GM12878 (cell line): ENCODE measurements at regions not wholly inside any gene's neighbourhood (a gene's known extent, or its start where the extent isn't known, plus 50 kb on each side); places are given as distances from the start of the nearest gene placed in this dataset.

Experiments
- ATAC-seq: fragments of 200-7000 bp; cut with Tn5 transposase; 3 replicates; pipeline ENCODE4 v1.9.1; 2020; ENCODE audit warnings: mild to moderate bottlenecking, moderate library complexity
- BruUV-seq: library from RNA; stranded (reverse); fragments of 400-500 nt; replicated peaks from 2 replicates; lab custom pipeline; 2021; lab: Mats Ljungman, UMichigan
- CTCF ChIA-PET: fragments of 300-600 bp; sonication (Branson Sonifier 250); formaldehyde crosslinking; extraction: SDS; loops from one replicate; lab custom pipeline; 2021; ENCODE audit warnings: inconsistent platforms; lab: Yijun Ruan, JAX
- POLR2A ChIA-PET: fragments of 350-600 bp; formaldehyde crosslinking; extraction: SDS; loops from one replicate; lab custom pipeline; 2021; ENCODE audit warnings: inconsistent platforms; lab: Charles Lee
- RAD21 ChIA-PET: fragments of 300-600 bp; sonication (Branson Sonifier 250); formaldehyde crosslinking; loops from one replicate; lab custom pipeline; 2023; ENCODE audit warnings: antibody characterized with exemption; ENCODE audit not compliant: unreplicated experiment; lab: Charles Lee
- SMC1A ChIA-PET: fragments of 300-600 bp; sonication (Branson Sonifier 250); formaldehyde crosslinking; loops from one replicate; lab custom pipeline; 2023; ENCODE audit not compliant: unreplicated experiment, uncharacterized antibody; lab: Charles Lee
- DNase-seq: peaks from one replicate; pipeline ENCODE4 v3.0.0-alpha.2; 2011; ENCODE audit warnings: low read depth, low spot score
- FAIRE-seq: peaks from 3 replicates; lab custom pipeline; 2011; peaks lifted over from hg19 to GRCh38; lab: Jason Lieb, UNC
- H2AFZ ChIP-seq: 2 replicates; pipeline ENCODE4 v1.6.0; 2011; ENCODE audit warnings: low read depth, low read length, control low read depth; ENCODE audit not compliant: control insufficient read depth
- H3K27ac ChIP-seq: 2 replicates; pipeline ENCODE4 v1.5.1; 2011; ENCODE audit warnings: control low read depth; ENCODE audit not compliant: control insufficient read depth, insufficient read depth
- H3K27me3 ChIP-seq, 2 experiments: replicated peaks in 1 of 2; 2 replicates each; pipeline versions ENCODE4 v1.6.0 to v1.6.1; 2011; ENCODE audit warnings: low read length in 1 of 2; ENCODE audit not compliant: control insufficient read depth in 2 of 2, insufficient read depth in 2 of 2
- H3K36me3 ChIP-seq, 2 experiments: 2 replicates each; pipeline ENCODE4 v1.5.1; 2011; ENCODE audit warnings: low read length in 1 of 2; ENCODE audit not compliant: control insufficient read depth in 2 of 2, insufficient read depth in 2 of 2
- H3K4me1 ChIP-seq: 2 replicates; pipeline ENCODE4 v1.6.1; 2011; ENCODE audit warnings: mild to moderate bottlenecking, low read length, moderate library complexity, mixed read lengths; ENCODE audit not compliant: control insufficient read depth, insufficient read depth
- H3K4me2 ChIP-seq: 2 replicates; pipeline ENCODE4 v1.6.0; 2011; ENCODE audit warnings: control low read depth; ENCODE audit not compliant: control insufficient read depth, insufficient read depth
- H3K4me3 ChIP-seq: fragments of 200-600 bp; sonication (generic); 2 replicates; pipeline ENCODE4 v1.5.1; 2016
- H3K79me2 ChIP-seq: 2 replicates; pipeline ENCODE4 v1.6.0; 2011; ENCODE audit warnings: low read length; ENCODE audit not compliant: control insufficient read depth, insufficient read depth
- H3K9ac ChIP-seq: 2 replicates; pipeline ENCODE4 v1.8.0; 2011; ENCODE audit warnings: low read length, control low read depth, mixed read lengths; ENCODE audit not compliant: control insufficient read depth, insufficient read depth
- H3K9me3 ChIP-seq: replicated peaks from 3 replicates; pipeline ENCODE4 v1.5.1; 2011; ENCODE audit warnings: mild to moderate bottlenecking, low read length; ENCODE audit not compliant: control insufficient read depth, insufficient read depth
- H4K20me1 ChIP-seq: 2 replicates; pipeline ENCODE4 v1.6.0; 2011; ENCODE audit not compliant: control insufficient read depth, insufficient read depth
- CBFB ChIP-seq: IDR thresholded peaks from 2 replicates; pipeline ENCODE4 v1.6.1; 2016; ENCODE audit warnings: antibody characterized with exemption, low read depth
- ESRRA ChIP-seq: IDR thresholded peaks from 2 replicates; pipeline ENCODE4 v1.6.1; 2012; ENCODE audit warnings: mild to moderate bottlenecking, low read length, improper control_type of control experiment
- FOXK2 ChIP-seq: fragments of 450-650 bp; IDR thresholded peaks from 2 replicates; pipeline ENCODE4 v1.6.1; 2017; ENCODE audit warnings: mild to moderate bottlenecking, moderate library complexity
- LARP7 ChIP-seq: fragments of 450-650 bp; IDR thresholded peaks from 2 replicates; pipeline ENCODE4 v1.6.1; 2017; ENCODE audit warnings: mild to moderate bottlenecking
- MEF2B ChIP-seq: fragments of 450-650 bp; IDR thresholded peaks from 2 replicates; pipeline ENCODE4 v1.6.1; 2018; ENCODE audit warnings: mild to moderate bottlenecking, moderate library complexity; ENCODE audit not compliant: partially characterized antibody, poor library complexity, severe bottlenecking
- MYB ChIP-seq: fragments of 150-350 bp; IDR thresholded peaks from 2 replicates; pipeline ENCODE4 v1.6.1; 2014; ENCODE audit warnings: mild to moderate bottlenecking, low read depth, low read length, borderline replicate concordance
- NR2C2 ChIP-seq: IDR thresholded peaks from 2 replicates; pipeline ENCODE4 v1.6.1; 2011; ENCODE audit warnings: borderline replicate concordance, low read depth; ENCODE audit not compliant: control insufficient read depth, insufficient read length
- RB1 ChIP-seq: fragments of 450-650 bp; formaldehyde crosslinking; IDR thresholded peaks from 2 replicates; pipeline ENCODE4 v1.6.1; 2017; ENCODE audit warnings: mild to moderate bottlenecking, borderline replicate concordance
- SIX5 ChIP-seq: IDR thresholded peaks from 2 replicates; pipeline ENCODE4 v1.6.1; 2011; ENCODE audit warnings: mild to moderate bottlenecking, low read depth, low read length, moderate library complexity; ENCODE audit not compliant: severe bottlenecking
- SMAD1 ChIP-seq: fragments of 450-650 bp; IDR thresholded peaks from 2 replicates; pipeline ENCODE4 v1.6.1; 2018; ENCODE audit warnings: mild to moderate bottlenecking, low read depth; ENCODE audit not compliant: partially characterized antibody
- SMARCA5 ChIP-seq: fragments of 450-650 bp; IDR thresholded peaks from 2 replicates; pipeline ENCODE4 v1.6.1; 2017; ENCODE audit warnings: mild to moderate bottlenecking
- SP1 ChIP-seq: IDR thresholded peaks from one replicate; pipeline ENCODE4 v1.6.1; 2011; ENCODE audit warnings: low read depth, low read length
- SREBF2 ChIP-seq: IDR thresholded peaks from 2 replicates; pipeline ENCODE4 v1.6.1; 2012; ENCODE audit warnings: mild to moderate bottlenecking, low read length
- SUZ12 ChIP-seq: fragments of 200-600 bp; sonication (generic); IDR thresholded peaks from one replicate; pipeline ENCODE4 v1.6.1; 2018; ENCODE audit warnings: antibody characterized with exemption, mild to moderate bottlenecking; ENCODE audit not compliant: unreplicated experiment
- ZZZ3 ChIP-seq: IDR thresholded peaks from 2 replicates; pipeline ENCODE4 v1.6.1; 2011; ENCODE audit warnings: low read depth; ENCODE audit not compliant: control insufficient read depth, insufficient read length
- WGBS: methylation state at CpG from one replicate; pipeline ENCODE4 v1.1.6; 2016; ENCODE audit warnings: low lambda C conversion rate; ENCODE audit not compliant: insufficient replicate concordance, insufficient coverage; ENCODE audit errors: missing lambda C conversion rate; 5-methylcytosine and 5-hydroxymethylcytosine counted together
- in situ Hi-C: fragments of 300-500 bp; cut with MboI; formaldehyde crosslinking; loops from 9 replicates; pipeline ENCODE4 v1.14.3; 2018; ENCODE audit warnings: mixed read lengths
- intact Hi-C: fragments of 100-400 bp; cut with micrococcal nuclease; formaldehyde crosslinking; loops from one replicate; pipeline ENCODE4 v1.14.2; 2022; ENCODE audit not compliant: unreplicated experiment
- TF ChIP-seq, protein P1 (sequence below): fragments of 450-650 bp; IDR thresholded peaks from 2 replicates; pipeline ENCODE4 v1.6.1; 2016; ENCODE audit warnings: mild to moderate bottlenecking
- TF ChIP-seq, protein P2 (sequence below): fragments of 450-650 bp; IDR thresholded peaks from 2 replicates; pipeline ENCODE4 v1.6.1; 2017; ENCODE audit warnings: mild to moderate bottlenecking, moderate library complexity
- TF ChIP-seq, protein P3 (sequence below): IDR thresholded peaks from 2 replicates; pipeline ENCODE4 v1.6.1; 2011; ENCODE audit warnings: borderline replicate concordance, low read depth, mild to moderate bottlenecking, moderate library complexity, low read length; ENCODE audit not compliant: insufficient read depth, poor library complexity, severe bottlenecking

DNA sequence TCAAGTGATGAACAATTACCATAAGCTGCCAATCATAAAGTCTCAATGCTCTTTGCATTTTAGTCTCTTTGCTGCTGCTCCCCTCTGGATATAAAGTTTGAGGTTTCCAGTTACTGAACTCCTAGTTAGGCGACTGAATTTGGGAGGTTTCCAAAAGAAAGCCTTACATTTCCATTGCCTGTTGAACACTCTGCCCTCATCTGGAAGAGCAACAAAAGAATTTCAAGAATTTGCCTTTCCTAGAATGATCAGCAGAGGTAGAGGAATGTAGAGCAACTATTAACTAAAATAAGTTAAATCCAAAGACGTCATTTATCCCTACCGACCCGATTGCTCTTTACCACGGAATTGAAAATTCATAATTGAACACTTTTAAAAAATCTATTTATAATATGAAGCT lies 53.4 kb upstream of the PRICKLE2 start:
- CTCF ChIA-PET = interaction anchor here (1.5 kb wide), 1 partner anchor 10 kb away, joined by 4 read pairs; no protein-coding TSS in a partner anchor
- H3K4me1 ChIP-seq = no peaks in the 10 kb centered on the region
- H3K27ac ChIP-seq = no peak overlapping the region
- no peak for FAIRE-seq
- H3K9ac ChIP-seq = no peak overlapping the region
- intact Hi-C loops (no loop called here), in situ Hi-C loops (no loop called here)
- H3K27me3 ChIP-seq = no peaks in the 10 kb centered on the region; a peak in 1 of 4 replicates
- POLR2A ChIA-PET = no interaction called here
- H3K36me3 ChIP-seq = no peaks in the 10 kb centered on the region
- no peak overlapping the region for H2AFZ ChIP-seq
- BruUV-seq = no TSS peak
- TF ChIP-seq, protein P1, sequence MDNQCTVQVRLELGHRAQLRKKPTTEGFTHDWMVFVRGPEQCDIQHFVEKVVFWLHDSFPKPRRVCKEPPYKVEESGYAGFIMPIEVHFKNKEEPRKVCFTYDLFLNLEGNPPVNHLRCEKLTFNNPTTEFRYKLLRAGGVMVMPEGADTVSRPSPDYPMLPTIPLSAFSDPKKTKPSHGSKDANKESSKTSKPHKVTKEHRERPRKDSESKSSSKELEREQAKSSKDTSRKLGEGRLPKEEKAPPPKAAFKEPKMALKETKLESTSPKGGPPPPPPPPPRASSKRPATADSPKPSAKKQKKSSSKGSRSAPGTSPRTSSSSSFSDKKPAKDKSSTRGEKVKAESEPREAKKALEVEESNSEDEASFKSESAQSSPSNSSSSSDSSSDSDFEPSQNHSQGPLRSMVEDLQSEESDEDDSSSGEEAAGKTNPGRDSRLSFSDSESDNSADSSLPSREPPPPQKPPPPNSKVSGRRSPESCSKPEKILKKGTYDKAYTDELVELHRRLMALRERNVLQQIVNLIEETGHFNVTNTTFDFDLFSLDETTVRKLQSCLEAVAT = no peak
- TF ChIP-seq NR2C2 (no peak), SIX5 (no peak), CBFB (no peak), ESRRA (no peak), SP1 (no peak), MEF2B (no peak), SMAD1 (no peak), ZZZ3 (no peak), SMARCA5 (no peak), FOXK2 (no peak), MYB (no peak), SREBF2 (no peak), SUZ12 (no peak), RB1 (no peak), LARP7 (no peak)
- TF ChIP-seq, protein P2, sequence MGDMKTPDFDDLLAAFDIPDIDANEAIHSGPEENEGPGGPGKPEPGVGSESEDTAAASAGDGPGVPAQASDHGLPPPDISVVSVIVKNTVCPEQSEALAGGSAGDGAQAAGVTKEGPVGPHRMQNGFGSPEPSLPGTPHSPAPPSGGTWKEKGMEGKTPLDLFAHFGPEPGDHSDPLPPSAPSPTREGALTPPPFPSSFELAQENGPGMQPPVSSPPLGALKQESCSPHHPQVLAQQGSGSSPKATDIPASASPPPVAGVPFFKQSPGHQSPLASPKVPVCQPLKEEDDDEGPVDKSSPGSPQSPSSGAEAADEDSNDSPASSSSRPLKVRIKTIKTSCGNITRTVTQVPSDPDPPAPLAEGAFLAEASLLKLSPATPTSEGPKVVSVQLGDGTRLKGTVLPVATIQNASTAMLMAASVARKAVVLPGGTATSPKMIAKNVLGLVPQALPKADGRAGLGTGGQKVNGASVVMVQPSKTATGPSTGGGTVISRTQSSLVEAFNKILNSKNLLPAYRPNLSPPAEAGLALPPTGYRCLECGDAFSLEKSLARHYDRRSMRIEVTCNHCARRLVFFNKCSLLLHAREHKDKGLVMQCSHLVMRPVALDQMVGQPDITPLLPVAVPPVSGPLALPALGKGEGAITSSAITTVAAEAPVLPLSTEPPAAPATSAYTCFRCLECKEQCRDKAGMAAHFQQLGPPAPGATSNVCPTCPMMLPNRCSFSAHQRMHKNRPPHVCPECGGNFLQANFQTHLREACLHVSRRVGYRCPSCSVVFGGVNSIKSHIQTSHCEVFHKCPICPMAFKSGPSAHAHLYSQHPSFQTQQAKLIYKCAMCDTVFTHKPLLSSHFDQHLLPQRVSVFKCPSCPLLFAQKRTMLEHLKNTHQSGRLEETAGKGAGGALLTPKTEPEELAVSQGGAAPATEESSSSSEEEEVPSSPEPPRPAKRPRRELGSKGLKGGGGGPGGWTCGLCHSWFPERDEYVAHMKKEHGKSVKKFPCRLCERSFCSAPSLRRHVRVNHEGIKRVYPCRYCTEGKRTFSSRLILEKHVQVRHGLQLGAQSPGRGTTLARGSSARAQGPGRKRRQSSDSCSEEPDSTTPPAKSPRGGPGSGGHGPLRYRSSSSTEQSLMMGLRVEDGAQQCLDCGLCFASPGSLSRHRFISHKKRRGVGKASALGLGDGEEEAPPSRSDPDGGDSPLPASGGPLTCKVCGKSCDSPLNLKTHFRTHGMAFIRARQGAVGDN = no peak
- TF ChIP-seq, protein P3, sequence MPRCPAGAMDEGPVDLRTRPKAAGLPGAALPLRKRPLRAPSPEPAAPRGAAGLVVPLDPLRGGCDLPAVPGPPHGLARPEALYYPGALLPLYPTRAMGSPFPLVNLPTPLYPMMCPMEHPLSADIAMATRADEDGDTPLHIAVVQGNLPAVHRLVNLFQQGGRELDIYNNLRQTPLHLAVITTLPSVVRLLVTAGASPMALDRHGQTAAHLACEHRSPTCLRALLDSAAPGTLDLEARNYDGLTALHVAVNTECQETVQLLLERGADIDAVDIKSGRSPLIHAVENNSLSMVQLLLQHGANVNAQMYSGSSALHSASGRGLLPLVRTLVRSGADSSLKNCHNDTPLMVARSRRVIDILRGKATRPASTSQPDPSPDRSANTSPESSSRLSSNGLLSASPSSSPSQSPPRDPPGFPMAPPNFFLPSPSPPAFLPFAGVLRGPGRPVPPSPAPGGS = no peak
- no peak overlapping the region for H3K4me3 ChIP-seq
- SMC1A ChIA-PET = interaction anchor here (0.8 to 1.9 kb wide), 6 partner anchors 10 to 173 kb away, joined by 3 to 5 read pairs (median 3); no protein-coding TSS in a partner anchor
- H3K79me2 ChIP-seq = no peaks in the 10 kb centered on the region
- no peak for ATAC-seq
- H3K9me3 ChIP-seq = no peaks in the 10 kb centered on the region
- H3K4me2 ChIP-seq = no peak overlapping the region
- WGBS = 35% methylated on average over 5 of the region's 5 CpGs
- RAD21 ChIA-PET = no interaction called here
- H4K20me1 ChIP-seq = no peaks in the 10 kb centered on the region
- no peak for DNase-seq
